22Rv1 (cell line): ENCODE measurements at regions not wholly inside any gene's neighbourhood (a gene's known extent, or its start where the extent isn't known, plus 50 kb on each side); places are given as distances from the start of the nearest gene placed in this dataset.

Source experiments
- H3K27ac ChIP-seq: fragments of 450-650 bp; 2 replicates; pipeline ENCODE4 v1.5.1; 2017
- ZFX ChIP-seq: fragments of 450-650 bp; IDR thresholded peaks from 2 replicates; pipeline ENCODE4 v1.6.1; 2017; ENCODE audit warnings: antibody characterized with exemption, borderline replicate concordance
- TF ChIP-seq, protein P1 (sequence below): fragments of 450-650 bp; IDR thresholded peaks from 2 replicates; pipeline ENCODE4 v1.5.1; 2017; ENCODE audit warnings: mild to moderate bottlenecking

- TF ChIP-seq, protein P1, sequence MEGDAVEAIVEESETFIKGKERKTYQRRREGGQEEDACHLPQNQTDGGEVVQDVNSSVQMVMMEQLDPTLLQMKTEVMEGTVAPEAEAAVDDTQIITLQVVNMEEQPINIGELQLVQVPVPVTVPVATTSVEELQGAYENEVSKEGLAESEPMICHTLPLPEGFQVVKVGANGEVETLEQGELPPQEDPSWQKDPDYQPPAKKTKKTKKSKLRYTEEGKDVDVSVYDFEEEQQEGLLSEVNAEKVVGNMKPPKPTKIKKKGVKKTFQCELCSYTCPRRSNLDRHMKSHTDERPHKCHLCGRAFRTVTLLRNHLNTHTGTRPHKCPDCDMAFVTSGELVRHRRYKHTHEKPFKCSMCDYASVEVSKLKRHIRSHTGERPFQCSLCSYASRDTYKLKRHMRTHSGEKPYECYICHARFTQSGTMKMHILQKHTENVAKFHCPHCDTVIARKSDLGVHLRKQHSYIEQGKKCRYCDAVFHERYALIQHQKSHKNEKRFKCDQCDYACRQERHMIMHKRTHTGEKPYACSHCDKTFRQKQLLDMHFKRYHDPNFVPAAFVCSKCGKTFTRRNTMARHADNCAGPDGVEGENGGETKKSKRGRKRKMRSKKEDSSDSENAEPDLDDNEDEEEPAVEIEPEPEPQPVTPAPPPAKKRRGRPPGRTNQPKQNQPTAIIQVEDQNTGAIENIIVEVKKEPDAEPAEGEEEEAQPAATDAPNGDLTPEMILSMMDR, result no peak
- TF ChIP-seq ZFX, result no peak
- H3K27ac ChIP-seq, result no peak overlapping the region
These were observed 438.3 kb downstream of the CD109 start for GRCh38 chr6:74134327-74134726.

DNA sequence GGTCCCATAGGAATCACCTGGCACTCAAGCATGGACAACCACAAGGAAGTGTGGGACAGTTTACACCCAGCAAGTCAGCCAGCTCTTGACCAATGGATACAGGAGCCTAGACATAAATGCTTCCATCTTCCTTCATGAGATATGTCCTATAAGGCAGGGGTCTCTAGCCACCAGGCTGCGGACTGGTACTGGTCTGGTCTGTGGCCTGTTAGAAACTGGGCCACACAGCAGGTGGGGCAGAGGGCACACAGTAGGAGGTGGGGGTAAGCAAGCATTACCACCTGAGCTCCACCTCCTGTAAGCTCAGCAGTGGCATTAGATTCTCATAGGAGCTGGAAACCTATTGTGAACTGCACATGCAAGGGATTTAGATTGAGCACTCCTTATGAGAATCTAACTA lies 437.1 kb downstream of the CD109 start:
- H3K27ac ChIP-seq, result no peak overlapping the region
- no peak for TF ChIP-seq ZFX
- TF ChIP-seq, protein P1, result no peak

DNA sequence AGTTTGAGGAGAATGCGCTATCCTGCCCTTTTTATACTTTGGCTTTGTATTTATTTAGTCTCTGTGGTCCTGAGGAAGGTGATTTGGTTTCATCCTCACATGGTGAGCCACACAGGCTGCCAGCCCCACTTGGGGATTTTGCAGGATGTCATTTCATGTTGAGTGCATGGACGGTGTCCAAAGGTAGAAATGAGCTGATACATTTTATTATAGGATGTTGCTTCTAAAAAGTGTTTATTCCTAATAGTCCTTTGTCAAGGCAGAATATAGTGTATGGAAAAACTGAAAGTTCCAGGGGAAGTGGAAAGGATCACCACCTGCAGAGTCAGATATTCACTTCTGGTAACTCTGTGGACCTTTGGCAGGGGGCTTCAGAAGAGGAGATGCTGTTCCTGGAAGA lies 434.6 kb downstream of the CD109 start:
- TF ChIP-seq, protein P1, result no peak
- TF ChIP-seq ZFX, result no peak
- H3K27ac ChIP-seq, result no peak overlapping the region

DNA sequence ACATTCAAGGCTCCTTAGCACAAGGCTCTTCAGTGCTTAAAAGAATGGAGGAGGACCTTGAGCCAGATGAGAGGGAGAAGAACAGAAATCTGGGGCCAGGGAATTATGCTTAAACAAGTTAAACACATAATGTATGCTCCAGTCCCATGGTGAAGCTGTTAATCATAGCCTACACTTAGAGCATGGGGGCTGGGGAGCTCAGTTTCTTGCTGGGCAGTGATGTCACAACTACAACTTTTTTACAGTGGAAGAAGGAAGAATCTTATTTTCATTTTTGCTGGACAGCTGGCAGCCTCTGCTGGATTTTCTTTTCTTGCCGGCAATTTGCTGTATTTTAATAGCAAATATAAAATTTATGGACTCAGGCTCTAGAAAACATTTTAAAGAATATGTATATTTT lies 432.5 kb downstream of the CD109 start:
- no peak overlapping the region for H3K27ac ChIP-seq
- no peak for TF ChIP-seq ZFX
- TF ChIP-seq, protein P1, result no peak

DNA sequence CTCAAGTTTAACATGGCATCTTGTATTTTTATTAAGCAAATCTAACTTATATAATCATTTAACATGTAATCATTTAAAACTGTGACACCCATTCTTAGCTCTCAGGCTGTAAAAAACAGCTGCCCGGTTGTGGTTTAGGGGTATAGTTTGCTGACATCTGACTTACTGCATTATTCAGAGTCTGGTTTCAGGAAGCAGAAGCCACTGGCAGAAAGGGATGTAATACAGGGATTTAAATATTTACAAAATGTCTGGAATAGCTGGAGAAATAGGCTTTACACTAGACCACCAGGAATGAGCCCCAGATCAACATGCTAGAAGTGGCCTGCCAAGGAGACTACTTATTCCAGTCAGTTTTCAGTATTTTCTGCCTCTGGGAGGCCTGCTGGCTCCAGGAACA lies 421.1 kb downstream of the CD109 start:
- no peak overlapping the region for H3K27ac ChIP-seq
- TF ChIP-seq, protein P1, result no peak
- TF ChIP-seq ZFX, result no peak

GRCh38 chr6:74115674-74116073 lies 419.7 kb downstream of the CD109 start:
- TF ChIP-seq, protein P1, result no peak
- no peak for TF ChIP-seq ZFX
- H3K27ac ChIP-seq, result no peak overlapping the region

DNA sequence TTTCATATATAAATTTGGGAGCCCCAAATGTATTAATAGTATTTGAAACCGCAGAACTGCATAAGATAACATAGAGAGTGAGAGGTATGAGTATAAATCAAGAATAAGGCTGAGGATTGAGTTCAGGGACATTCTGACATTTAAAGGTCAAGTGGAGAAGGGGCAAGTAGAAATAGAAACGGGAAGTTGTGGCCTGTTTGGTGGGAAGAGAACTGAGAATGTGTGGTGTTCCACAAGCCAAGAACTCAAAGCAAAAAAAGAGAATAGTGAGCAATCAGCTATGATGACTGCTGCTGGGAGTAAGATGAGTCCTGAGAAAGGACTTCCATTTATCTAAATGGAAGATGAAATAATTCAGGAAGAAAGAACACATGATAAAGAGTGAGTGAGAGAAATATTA lies 418.4 kb downstream of the CD109 start:
- H3K27ac ChIP-seq, result no peak overlapping the region
- TF ChIP-seq, protein P1, result no peak
- TF ChIP-seq ZFX, result no peak
